ENCODE measurements at regions not wholly inside any gene's neighbourhood (a gene's known extent, or its start where the extent isn't known, plus 50 kb on each side); places are given as distances from the start of the nearest gene placed in this dataset.

- no peaks in the 10 kb centered on the region for H3K27me3 Mint-ChIP-seq (ENCODE audit: low read depth in 3 of 3)
- no peak overlapping the region for H3K27ac Mint-ChIP-seq
- Histone ChIP-seq H3K4me3 (replicated peaks in 1 of 3; ENCODE audit: low read depth in 2 of 3, low read length in 3 of 3) (no peak overlapping the region), H3K9ac (ENCODE audit: insufficient read depth, low read length, poor library complexity, severe bottlenecking) (no peak overlapping the region), H4K20me1 (ENCODE audit: insufficient read depth, low read length) (no peaks in the 10 kb centered on the region), H3K27me3 (ENCODE audit: control insufficient read depth in 2 of 2, insufficient read depth in 2 of 2, low read length in 2 of 2) (no peaks in the 10 kb centered on the region), H3K36me3 (replicated peaks in 1 of 2; ENCODE audit: control insufficient read depth in 1 of 2, insufficient read depth in 2 of 2, low read length in 2 of 2) (no peaks in the 10 kb centered on the region), H3K4me1 (ENCODE audit: control insufficient read depth in 1 of 2, insufficient read depth in 2 of 2, low read length in 2 of 2) (no peaks in the 10 kb centered on the region), H3K79me2 (ENCODE audit: insufficient read depth, low read length) (no peaks in the 10 kb centered on the region), H3K4me2 (replicated peaks; ENCODE audit: extremely low read depth, low read length, poor library complexity, severe bottlenecking) (no peak overlapping the region), H2AFZ (ENCODE audit: insufficient read depth, low read depth, low read length, poor library complexity, severe bottlenecking) (no peak overlapping the region), H3K27ac (ENCODE audit: low read depth in 1 of 2, low read length in 2 of 2) (no peak overlapping the region), H3K9me3 (replicated peaks in 1 of 2; ENCODE audit: control insufficient read depth in 1 of 2, insufficient read depth in 1 of 2, low read length in 2 of 2) (peaks cover 8 to 16% of the 10 kb centered on the region in 2 donors)
- peaks cover 2% of the 10 kb centered on the region for H3K4me1 Mint-ChIP-seq
- DNase-seq = no peak
- no CpG with 5 or more reads among the region's 2 CpGs for WGBS (ENCODE audit: insufficient coverage)
- intact Hi-C loops (cut with micrococcal nuclease) = no loop called here
- H3K36me3 Mint-ChIP-seq = no peaks in the 10 kb centered on the region
- no peak overlapping the region for H3K4me3 Mint-ChIP-seq
- no peak for TF ChIP-seq CTCF (IDR thresholded peaks at IDR 0.05)
- H3K9me3 Mint-ChIP-seq = peaks cover 7 to 19% (median 11%) of the 10 kb centered on the region in 7 donors
Measured at GRCh38 chr9:7944572-7944971, 145.0 kb upstream of the DMAC1 start.

GRCh38 chr9:7937761-7938491 lies 138.3 kb upstream of the DMAC1 start:
- Mint-ChIP-seq H3K4me1 (peaks cover 18% of the 10 kb centered on the region), H3K4me3 (no peak overlapping the region), H3K9me3 (peaks cover 5 to 14% (median 6%) of the 10 kb centered on the region in 7 donors), H3K36me3 (no peaks in the 10 kb centered on the region), H3K27me3 (ENCODE audit: low read depth in 3 of 3) (peaks cover 0 to 2% (median 0%) of the 10 kb centered on the region in 3 donors), H3K27ac (peak overlapping the region in 1 of 7 donors; percentile 28)
- Histone ChIP-seq H2AFZ (ENCODE audit: insufficient read depth, low read depth, low read length, poor library complexity, severe bottlenecking) (no peak overlapping the region), H3K4me2 (replicated peaks; ENCODE audit: extremely low read depth, low read length, poor library complexity, severe bottlenecking) (no peak overlapping the region), H3K27me3 (ENCODE audit: control insufficient read depth in 2 of 2, insufficient read depth in 2 of 2, low read length in 2 of 2) (no peaks in the 10 kb centered on the region), H3K9ac (ENCODE audit: insufficient read depth, low read length, poor library complexity, severe bottlenecking) (no peak overlapping the region), H3K36me3 (replicated peaks in 1 of 2; ENCODE audit: control insufficient read depth in 1 of 2, insufficient read depth in 2 of 2, low read length in 2 of 2) (no peaks in the 10 kb centered on the region), H3K4me3 (replicated peaks in 1 of 3; ENCODE audit: low read depth in 2 of 3, low read length in 3 of 3) (no peak overlapping the region), H4K20me1 (ENCODE audit: insufficient read depth, low read length) (no peaks in the 10 kb centered on the region), H3K27ac (ENCODE audit: low read depth in 1 of 2, low read length in 2 of 2) (no peak overlapping the region), H3K79me2 (ENCODE audit: insufficient read depth, low read length) (no peaks in the 10 kb centered on the region), H3K9me3 (replicated peaks in 1 of 2; ENCODE audit: control insufficient read depth in 1 of 2, insufficient read depth in 1 of 2, low read length in 2 of 2) (peaks cover 3 to 8% of the 10 kb centered on the region in 2 donors), H3K4me1 (ENCODE audit: control insufficient read depth in 1 of 2, insufficient read depth in 2 of 2, low read length in 2 of 2) (peaks cover 23 to 24% of the 10 kb centered on the region in 2 donors)
- intact Hi-C loops (cut with micrococcal nuclease) = no loop called here
- no peak for TF ChIP-seq CTCF (IDR thresholded peaks at IDR 0.05)
- WGBS (ENCODE audit: insufficient coverage) = 85% methylated on average over 4 of the region's 7 CpGs
- DNase-seq = no peak
